Suppressor macrophage (primary cell): ENCODE measurements at regions not wholly inside any gene's neighbourhood (a gene's known extent, or its start where the extent isn't known, plus 50 kb on each side); places are given as distances from the start of the nearest gene placed in this dataset.

Experiments used
- DNase-seq, 4 experiments: peaks; one replicate each; pipeline ENCODE4 v3.0.0-alpha.2; 2020 to 2022

- no peak for DNase-seq
Observed at GRCh38 chr15:25947323-25948314, 84.5 kb upstream of the ATP10A start.

GRCh38 chr15:25946241-25946805, 83.2 kb upstream of the ATP10A start:
- DNase-seq: no peak

GRCh38 chr15:25944386-25944785, 81.3 kb upstream of the ATP10A start:
- no peak for DNase-seq

GRCh38 chr15:25943831-25944230, 80.7 kb upstream of the ATP10A start:
- DNase-seq: no peak

- no peak for DNase-seq
Observed at GRCh38 chr15:25939122-25939521, 76.0 kb upstream of the ATP10A start.

- no peak for DNase-seq
Observed at GRCh38 chr15:25937796-25938195, 74.7 kb upstream of the ATP10A start.

GRCh38 chr15:25936004-25936403, 72.9 kb upstream of the ATP10A start:
- DNase-seq: no peak

DNA sequence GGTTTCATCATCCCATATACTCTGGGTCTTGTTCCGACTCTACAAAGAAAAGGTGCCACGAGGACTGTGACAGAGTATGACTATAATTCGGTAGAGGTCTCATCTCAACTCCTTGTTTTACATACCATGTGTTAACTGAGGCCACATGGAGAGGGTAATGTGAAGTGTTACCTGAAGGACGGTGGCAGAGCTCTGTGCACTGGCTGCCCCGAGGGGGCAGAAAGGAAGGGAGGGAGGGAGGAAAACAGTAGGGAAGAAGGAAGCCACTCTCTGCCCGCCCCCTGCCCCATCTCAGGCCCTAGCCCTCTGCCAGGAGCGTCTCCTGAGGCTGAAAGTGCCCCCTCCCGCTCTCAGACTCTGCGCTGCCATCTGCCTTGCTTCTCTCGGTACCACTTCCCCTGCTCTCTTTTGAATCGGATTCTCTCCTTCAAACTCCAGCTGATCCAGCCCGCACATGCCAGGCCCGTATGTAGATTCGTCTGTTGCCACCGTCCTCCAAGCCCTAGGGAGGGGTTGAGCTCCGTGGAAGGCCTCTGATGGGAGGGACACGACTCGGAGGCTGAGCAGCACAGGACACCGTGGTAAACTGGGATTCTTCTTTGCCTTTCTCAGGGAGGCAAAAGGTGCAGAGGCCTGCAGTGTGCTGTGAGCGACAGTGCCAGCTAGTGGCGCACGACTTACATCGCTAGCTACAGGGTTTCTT, 70.5 kb upstream of the ATP10A start:
- DNase-seq: peak; percentile 70 to 86 (median 81)

- no peak for DNase-seq
Observed at GRCh38 chr15:25932696-25933095, 69.6 kb upstream of the ATP10A start.

DNA sequence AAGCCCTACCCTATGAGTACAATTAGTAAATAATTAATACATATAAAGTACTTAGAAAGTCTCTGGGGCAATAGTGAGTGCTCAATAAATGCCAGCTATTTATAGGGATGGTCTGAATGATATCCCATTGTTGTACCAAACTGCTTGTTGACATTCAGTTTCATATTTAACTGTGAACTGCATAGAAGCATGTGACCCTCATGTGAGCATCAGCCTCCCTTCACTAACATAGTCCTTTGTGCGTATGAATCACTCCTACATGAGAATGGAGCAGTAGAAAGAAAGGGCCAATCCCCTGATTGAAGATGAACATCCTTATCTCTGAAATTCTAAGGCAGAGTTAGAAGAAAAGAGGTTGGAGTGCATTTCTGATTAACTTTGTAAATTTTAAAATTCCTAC, 68.7 kb upstream of the ATP10A start:
- DNase-seq: peak; percentile 5 to 58 (median 25)

DNA sequence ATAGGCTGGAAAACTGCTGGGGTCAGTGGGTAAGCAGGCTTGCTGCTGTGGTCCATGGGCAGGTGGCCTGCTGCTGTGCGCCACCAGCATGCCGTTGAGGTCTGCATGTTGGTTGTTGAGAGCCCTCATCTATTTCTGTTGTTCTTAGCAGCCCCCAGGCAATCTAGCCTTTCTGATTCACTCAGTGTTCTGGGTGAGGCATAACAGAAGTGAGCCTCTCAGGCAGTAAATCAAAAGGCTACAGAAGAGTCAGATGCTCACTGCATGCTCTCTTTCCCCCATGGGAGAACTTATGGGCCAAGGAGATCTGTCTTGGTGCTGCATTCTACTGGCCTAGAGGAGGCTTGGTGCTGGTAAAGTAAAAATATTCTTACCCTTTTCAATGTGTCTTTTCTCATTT, 67.8 kb upstream of the ATP10A start:
- no peak for DNase-seq
